HL-60 (cell line): ENCODE measurements at regions not wholly inside any gene's neighbourhood (a gene's known extent, or its start where the extent isn't known, plus 50 kb on each side); places are given as distances from the start of the nearest gene placed in this dataset.

Source experiments
- GABPA ChIP-seq: IDR thresholded peaks from 2 replicates; pipeline ENCODE4 v1.6.1; 2012; ENCODE audit warnings: low read depth
- POLR2AphosphoS5 ChIP-seq: IDR thresholded peaks from 2 replicates; pipeline ENCODE4 v1.6.1; 2012; ENCODE audit warnings: low read depth
- TF ChIP-seq, protein P1 (sequence below): IDR thresholded peaks from one replicate; pipeline ENCODE4 v1.5.1; 2011; ENCODE audit warnings: low read length, control low read depth, inconsistent platforms; ENCODE audit not compliant: insufficient read depth
- TF ChIP-seq, protein P2 (sequence below): IDR thresholded peaks from 2 replicates; pipeline ENCODE4 v1.6.1; 2012; ENCODE audit warnings: low read depth; ENCODE audit not compliant: insufficient replicate concordance

DNA sequence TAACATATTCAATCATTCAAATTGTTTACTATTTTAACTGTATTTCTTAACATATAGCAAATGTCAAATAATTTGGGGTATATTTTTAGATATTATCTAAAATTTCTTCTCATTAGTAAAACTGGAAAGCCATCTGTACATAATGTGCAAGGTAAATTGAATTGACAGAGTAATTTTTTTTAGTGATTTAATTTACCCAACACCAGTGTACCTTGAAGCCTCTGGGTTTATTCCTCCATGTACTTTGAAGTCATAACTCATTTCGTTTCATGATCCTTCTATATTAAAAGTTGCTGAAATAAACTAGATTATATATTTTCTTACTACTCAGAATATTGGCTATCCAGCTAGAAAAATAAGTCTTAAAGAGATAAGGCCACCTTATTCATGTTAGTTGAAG is 674.9 kb downstream of the PRR16 start:
- TF ChIP-seq, protein P1, sequence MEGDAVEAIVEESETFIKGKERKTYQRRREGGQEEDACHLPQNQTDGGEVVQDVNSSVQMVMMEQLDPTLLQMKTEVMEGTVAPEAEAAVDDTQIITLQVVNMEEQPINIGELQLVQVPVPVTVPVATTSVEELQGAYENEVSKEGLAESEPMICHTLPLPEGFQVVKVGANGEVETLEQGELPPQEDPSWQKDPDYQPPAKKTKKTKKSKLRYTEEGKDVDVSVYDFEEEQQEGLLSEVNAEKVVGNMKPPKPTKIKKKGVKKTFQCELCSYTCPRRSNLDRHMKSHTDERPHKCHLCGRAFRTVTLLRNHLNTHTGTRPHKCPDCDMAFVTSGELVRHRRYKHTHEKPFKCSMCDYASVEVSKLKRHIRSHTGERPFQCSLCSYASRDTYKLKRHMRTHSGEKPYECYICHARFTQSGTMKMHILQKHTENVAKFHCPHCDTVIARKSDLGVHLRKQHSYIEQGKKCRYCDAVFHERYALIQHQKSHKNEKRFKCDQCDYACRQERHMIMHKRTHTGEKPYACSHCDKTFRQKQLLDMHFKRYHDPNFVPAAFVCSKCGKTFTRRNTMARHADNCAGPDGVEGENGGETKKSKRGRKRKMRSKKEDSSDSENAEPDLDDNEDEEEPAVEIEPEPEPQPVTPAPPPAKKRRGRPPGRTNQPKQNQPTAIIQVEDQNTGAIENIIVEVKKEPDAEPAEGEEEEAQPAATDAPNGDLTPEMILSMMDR, result no peak
- TF ChIP-seq, protein P2, sequence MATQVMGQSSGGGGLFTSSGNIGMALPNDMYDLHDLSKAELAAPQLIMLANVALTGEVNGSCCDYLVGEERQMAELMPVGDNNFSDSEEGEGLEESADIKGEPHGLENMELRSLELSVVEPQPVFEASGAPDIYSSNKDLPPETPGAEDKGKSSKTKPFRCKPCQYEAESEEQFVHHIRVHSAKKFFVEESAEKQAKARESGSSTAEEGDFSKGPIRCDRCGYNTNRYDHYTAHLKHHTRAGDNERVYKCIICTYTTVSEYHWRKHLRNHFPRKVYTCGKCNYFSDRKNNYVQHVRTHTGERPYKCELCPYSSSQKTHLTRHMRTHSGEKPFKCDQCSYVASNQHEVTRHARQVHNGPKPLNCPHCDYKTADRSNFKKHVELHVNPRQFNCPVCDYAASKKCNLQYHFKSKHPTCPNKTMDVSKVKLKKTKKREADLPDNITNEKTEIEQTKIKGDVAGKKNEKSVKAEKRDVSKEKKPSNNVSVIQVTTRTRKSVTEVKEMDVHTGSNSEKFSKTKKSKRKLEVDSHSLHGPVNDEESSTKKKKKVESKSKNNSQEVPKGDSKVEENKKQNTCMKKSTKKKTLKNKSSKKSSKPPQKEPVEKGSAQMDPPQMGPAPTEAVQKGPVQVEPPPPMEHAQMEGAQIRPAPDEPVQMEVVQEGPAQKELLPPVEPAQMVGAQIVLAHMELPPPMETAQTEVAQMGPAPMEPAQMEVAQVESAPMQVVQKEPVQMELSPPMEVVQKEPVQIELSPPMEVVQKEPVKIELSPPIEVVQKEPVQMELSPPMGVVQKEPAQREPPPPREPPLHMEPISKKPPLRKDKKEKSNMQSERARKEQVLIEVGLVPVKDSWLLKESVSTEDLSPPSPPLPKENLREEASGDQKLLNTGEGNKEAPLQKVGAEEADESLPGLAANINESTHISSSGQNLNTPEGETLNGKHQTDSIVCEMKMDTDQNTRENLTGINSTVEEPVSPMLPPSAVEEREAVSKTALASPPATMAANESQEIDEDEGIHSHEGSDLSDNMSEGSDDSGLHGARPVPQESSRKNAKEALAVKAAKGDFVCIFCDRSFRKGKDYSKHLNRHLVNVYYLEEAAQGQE, result no peak
- TF ChIP-seq POLR2AphosphoS5 (no peak), GABPA (no peak)
